A673 (cell line): ENCODE measurements at regions not wholly inside any gene's neighbourhood (a gene's known extent, or its start where the extent isn't known, plus 50 kb on each side); places are given as distances from the start of the nearest gene placed in this dataset.

Experiments used
- EZH2 ChIP-seq: fragments of 200-600 bp; sonication (generic); IDR thresholded peaks from 2 replicates; pipeline ENCODE4 v1.6.1; 2017; ENCODE audit warnings: borderline replicate concordance, low read depth, mild to moderate bottlenecking, mixed read lengths, antibody characterized with exemption, low read length; ENCODE audit not compliant: poor library complexity, severe bottlenecking
- TF ChIP-seq, protein P1 (sequence below): fragments of 300-800, 200-600 bp; sonication (generic); conservative IDR thresholded peaks from 2 replicates; pipeline ENCODE4 v1.5.1; 2017; ENCODE audit warnings: low read depth, mild to moderate bottlenecking, antibody characterized with exemption, low read length, moderate library complexity, mixed read lengths

DNA sequence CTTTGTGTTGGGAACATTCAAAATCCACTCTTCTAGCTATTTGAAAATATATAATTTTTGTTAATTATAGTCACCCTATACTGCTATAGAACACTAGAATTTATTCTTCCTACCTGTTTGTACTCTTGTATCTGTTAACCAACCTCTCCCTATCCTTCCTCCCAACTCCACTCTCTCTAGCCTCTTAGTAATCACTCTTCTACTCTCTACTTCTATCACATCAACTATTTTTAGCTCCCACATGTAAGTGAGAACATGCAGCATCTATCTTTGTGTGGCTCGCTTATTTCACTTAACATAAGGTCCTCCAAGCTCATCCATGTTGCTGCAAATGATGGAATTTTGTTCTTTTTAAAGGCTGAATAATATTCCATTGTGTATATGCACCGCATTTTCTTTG, 537.3 kb downstream of the MID1IP1 start:
- TF ChIP-seq, protein P1, sequence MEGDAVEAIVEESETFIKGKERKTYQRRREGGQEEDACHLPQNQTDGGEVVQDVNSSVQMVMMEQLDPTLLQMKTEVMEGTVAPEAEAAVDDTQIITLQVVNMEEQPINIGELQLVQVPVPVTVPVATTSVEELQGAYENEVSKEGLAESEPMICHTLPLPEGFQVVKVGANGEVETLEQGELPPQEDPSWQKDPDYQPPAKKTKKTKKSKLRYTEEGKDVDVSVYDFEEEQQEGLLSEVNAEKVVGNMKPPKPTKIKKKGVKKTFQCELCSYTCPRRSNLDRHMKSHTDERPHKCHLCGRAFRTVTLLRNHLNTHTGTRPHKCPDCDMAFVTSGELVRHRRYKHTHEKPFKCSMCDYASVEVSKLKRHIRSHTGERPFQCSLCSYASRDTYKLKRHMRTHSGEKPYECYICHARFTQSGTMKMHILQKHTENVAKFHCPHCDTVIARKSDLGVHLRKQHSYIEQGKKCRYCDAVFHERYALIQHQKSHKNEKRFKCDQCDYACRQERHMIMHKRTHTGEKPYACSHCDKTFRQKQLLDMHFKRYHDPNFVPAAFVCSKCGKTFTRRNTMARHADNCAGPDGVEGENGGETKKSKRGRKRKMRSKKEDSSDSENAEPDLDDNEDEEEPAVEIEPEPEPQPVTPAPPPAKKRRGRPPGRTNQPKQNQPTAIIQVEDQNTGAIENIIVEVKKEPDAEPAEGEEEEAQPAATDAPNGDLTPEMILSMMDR: no peak
- no peak for TF ChIP-seq EZH2
